Fibroblast of peridontal ligament (primary cell): ENCODE measurements at regions not wholly inside any gene's neighbourhood (a gene's known extent, or its start where the extent isn't known, plus 50 kb on each side); places are given as distances from the start of the nearest gene placed in this dataset.
"Not testable (repeated sequence)": the region's sequence is repeated elsewhere in the genome, so short reads cannot be mapped to it uniquely, and the experiment has no call there.

Experiments used
- DNase-seq: peaks from one replicate; pipeline ENCODE4 v3.0.0-alpha.2; 2010; ENCODE audit errors: extremely low read depth

DNA sequence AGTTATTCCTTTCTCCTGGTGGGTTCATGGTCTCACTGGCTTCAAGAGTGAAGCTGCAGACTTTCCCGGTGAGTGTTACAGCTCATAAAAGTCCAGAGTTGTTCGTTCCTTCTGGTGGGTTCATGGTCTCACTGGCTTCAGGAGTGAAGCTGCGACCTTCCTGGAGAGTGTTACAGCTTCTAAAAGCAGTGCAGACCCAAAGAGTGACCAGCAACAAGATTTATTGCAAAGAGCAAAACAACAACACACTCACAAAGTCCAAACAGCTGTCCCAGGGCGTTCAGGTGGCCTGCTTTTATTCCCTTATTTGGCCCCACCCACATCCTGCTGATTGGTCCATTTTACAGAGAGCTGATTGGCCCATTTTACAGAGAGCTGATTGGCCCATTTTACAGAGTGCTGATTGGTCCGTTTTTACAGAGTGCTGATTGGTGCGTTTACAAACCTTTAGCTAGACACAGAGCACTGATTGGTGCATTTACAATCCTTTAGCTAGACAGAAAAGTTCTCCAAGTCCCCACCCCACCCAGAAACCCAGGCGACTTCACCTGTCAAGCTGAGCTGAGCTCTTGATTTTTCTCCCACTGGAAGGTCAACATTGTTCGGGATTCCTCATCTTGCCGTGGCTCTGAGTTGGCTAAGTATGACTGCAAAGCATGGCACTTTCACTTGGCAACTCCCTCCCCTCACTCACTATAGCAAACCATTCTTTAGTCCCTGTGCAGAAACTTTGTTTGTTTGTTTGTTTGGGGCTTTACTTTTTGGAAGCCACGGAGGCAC, 87.3 kb upstream of the EEPD1 start:
- DNase-seq, result not testable (repeated sequence)

DNA sequence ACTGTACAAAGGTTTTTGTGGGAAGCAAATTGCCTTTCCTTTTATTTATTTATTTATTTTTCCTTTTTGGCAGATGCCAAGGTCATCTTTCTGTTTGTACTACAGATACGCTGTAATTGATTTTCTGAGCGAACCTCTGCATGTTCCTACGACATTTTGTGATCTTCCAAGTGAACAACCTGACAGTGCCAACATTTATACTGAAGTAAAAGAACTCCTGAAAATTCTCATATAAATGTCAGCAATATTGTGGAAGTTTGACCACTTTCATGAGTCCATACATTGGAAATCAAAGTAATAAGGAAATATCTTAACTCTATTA, 86.8 kb upstream of the EEPD1 start:
- no peak for DNase-seq

DNA sequence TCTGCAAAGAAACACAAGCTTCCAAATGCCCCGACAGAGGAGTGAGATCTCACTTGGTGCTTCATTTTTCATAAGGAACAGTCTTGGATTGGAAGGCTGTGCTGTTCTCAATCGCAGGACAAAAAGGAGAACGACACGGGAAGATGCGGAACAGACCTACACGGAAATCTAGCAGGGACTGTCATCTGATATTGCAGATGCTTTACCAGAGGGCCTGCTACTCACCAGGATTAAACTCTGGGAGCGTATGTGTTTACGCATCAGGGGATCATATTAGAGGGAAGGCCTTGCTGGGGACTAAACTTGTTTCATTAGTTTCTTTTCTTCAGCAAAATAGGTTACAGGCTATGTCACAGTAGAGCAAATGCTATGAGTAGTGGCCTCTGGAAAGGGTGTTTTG, 82.8 kb upstream of the EEPD1 start:
- no peak for DNase-seq

DNA sequence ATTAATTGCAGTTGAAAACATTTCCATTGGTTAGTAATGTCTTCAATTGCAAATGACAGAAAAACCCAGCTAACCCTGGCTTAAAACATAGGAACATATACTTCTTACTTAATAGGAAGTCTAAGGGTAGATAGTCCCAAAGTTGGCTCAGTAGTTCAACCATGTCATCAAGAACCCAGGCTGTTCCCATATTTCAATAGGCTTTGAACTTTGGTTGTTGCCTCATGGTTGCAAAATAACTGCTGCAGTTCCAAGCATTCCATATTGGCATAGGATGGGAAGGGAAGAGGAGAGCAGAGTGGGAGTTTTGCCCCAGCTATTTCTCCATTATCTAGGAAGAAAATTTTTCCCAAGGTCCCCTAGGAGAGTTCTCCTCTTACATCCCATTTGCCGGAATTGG, 81.4 kb upstream of the EEPD1 start:
- no peak for DNase-seq

DNA sequence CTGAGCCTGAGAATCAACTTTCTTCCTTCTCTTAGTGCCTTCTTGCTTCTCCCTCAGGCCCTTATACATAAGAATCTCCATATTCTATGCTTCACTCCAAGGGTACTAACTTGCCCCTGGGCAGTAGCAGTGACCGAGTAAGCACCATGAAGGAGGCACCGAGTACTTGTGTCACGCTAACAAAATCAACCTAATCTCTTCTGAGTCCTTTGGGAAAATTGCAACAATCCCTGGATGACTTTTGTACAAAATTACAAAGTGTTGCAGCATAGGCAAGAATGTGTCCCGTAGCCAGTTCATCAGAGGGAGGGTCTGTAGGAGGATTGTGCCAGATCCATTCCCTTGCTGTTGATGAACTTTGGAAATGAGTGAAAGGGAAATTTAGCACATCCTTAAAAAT, 80.4 kb upstream of the EEPD1 start:
- DNase-seq, result no peak

DNA sequence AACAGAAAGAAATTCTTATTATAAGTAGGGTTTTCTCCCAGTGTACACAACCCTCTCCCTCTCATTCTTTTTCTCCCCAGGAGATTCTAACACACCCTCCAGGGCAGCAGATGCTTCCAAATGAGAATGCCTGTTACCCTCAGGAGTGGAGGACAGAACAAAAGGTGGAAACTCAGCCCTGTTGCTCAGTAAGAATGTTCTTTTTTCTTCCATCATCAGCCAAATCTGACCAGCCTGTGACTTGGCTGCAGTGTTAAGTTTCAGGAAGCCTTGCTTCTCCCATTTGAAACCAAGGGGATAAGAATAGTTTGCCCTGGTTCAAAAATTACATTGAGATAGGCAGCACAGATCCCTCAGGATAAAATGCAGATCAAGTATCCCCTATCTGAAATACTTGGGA, 77.5 kb upstream of the EEPD1 start:
- DNase-seq, result no peak

DNA sequence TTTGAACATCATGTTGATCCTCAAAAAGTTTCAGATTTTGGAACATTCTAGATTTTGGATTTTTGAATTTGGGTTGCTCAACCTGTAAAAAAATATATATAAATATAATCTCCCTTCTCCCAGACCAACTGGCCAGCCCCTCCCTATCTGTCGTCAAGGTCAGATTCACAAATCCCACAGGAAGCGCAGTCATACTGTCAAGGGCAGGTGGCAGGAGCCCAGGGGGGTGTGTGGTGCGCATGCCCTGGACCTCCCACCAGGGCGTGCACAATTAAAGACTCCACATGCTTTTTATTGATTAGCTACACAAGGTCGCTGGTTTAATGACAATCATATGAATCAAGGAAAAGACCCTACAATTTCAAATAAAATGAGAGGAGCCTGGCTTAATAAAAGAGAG, 77.0 kb upstream of the EEPD1 start:
- DNase-seq, result no peak

DNA sequence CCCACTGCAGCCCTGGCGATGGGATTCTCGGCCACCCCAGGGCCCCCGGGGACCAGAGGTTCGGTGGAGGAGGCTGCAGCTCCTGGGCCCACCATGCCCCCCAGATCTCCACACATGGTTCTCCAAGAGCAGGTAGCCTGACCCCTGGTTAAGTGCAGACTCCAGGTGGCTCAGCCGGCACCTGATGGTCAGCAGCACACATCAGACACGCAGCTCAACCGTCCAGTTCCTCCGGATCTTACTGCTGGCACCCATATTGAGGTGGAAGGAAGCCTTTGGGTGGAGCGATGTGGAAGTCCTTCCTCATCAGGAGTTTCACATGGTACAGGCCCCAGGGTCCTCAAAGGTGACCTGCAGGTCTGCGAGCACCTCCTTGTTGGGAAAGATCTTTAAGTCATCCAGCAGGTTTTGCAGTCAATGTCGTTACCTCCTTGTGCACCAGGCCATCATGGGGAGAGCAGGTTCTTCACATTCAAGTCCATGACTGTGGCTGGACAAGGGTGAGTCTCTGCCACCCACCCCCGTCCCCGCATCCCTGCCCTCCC, 74.2 kb upstream of the EEPD1 start:
- no peak for DNase-seq

DNA sequence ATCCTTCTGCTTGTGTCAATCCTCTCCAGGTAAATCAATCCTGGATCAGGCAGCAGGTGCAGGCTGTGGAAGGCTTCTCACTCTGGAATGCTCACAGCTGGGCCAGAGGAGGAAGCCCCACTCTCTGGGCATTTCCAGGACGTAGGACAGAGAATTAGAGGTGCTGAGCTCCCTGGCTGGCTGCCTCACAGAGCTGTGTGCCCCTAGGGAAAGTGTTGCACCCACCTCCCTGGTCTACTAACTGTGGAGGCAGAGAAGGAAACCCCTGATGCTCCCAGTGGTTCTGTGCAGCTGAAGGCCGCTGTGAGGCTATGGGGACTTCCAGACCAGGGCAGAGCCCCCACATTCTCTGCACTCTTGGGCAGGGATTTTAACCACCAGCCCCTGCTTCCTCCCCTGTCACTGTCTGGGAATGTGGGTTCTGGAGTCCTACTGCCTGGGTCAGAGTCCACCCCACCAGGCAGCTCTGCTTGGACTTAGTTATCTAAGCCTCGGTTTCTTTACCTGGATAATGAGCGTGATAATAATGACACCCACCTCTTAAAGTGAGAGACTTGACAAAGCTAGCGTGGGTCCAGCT, 73.5 kb upstream of the EEPD1 start:
- DNase-seq, result no peak

DNA sequence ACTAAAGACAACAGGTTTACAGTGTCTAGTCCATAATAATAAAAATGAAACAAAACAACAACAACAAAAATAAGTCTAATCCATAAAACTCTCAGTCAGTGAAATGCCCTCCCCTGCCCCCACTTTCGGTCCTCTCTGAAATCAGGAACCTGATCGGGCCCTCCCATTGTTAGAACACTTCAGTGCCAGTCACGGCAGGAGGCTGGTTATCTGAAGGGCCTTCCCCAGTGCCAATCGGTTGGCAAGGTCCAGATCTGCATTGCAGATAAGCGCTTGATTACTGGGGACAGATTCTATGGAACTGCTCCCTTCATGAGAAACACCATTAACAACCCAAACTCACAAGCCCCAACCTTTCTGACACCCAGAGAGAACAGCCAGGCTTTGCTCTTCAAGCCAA, 72.2 kb upstream of the EEPD1 start:
- DNase-seq, result no peak

DNA sequence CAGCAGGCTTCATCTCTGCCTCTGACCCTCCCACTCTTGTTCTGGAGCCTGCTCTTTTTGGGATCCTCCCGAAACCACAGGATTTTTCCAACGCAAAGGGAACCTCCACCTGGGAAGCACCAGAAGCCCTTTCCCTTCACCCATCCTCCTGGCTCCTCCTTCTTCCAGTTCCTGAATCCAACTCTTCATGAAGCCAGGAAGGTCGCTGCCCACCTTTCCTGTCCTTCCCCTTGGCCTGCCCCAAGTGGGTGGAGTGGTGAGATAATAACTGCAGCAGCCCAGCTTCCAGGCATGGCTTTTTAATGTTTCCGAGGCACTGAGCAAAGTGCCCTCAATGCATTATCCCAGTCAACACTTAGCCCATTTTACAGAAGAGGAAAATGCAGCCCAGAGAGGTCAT, 70.8 kb upstream of the EEPD1 start:
- no peak for DNase-seq

DNA sequence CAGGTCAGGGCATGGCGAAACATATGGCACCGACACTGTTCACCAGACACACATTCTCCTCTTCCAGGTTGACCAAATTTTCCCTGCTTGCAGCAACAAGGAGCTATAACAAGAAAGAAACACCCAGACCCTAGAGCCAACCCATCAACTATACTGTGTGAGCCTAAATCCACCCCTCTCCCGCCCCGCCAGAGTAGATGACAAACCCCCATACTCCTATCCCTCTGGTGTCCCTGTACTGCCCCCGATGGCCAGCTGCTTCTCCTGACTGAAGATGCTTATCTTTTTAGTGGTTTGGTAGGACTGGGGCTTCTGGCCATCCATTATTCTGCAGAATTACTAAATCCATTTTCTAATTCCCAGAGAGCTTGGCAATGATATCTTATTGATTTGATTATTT, 70.1 kb upstream of the EEPD1 start:
- no peak for DNase-seq

DNA sequence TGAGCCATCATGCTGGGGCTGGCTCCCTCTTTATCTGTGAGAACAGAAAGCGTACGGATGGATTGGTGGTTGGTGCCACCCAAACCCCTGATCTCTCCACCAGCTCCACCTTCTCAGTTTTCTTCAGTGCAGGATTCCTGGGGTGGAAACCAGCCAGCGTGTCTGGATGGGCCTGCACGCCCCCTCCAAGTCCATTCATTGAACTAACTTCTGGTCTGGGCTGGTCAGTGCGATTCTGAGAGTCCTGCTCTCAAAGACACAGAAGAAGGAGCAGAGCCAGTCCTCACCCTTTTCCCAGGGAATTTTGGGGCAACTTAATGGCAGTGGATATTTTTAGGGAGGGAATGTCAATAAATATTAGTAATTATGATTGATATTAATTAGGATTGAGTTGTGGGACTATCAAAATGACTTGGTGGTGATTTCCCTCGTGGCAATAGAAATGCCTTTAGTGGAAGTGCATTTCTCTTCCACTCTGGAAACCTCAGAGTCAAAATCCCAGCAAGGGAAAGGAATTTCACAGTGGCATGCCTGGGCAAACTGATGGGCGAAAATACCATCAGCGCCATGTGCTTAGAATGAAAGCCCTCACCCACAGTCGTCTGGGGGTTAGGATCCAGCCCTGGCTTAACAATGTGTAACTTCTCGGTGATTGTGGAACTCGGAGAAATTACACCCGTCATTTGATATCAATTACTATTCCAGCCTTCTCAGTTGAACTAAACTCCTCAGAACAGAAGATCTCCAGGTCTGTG, 69.3 kb upstream of the EEPD1 start:
- DNase-seq, result no peak

DNA sequence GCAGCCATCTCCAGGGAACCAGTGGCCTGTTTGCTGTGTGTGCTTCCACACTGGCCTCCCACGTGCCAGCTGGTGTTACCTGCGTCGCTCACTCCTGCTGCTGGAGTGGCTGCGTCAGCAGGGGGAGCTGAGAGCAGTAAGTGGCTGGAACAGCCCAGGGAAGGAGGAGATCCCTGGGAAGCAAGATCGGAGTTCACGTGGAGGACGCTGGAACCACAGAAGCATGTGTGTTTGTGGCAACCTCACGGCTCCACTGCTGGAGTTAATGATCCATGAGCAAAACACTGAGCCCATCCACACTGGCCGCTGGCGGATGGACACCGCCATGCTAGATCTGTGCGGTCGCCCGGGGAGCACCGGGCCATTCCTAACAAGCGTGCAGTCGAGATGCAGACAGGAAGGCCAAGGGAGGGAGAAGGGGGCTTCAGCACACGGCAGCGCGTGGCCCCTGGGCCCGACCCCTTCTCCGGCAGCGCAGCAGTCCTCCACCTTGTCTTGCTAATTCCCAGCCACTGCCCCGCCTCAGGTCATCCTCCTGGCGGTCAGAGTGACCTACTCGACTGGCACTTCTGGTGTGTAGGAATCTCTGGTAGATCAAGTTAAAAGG, 68.5 kb upstream of the EEPD1 start:
- peak; percentile 68 for DNase-seq

DNA sequence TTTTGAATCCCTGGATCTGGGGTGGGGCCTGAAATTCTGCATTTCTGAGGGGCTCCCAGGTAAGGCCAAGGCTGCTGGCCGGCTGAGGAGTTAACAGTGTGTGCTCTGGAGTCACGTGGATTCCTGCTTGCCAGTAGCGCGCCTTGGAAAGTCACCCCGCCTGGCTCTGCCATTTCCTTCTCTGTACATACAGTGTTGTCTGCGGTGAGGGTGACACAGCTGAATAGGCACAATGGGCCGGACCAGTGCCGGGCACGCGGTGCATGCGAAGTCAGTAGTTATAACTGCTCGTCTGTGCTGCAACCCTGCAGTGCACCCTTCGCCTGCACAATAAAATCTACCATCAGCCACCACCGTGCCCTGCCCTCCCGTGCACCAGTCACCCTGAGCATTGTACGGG, 68.0 kb upstream of the EEPD1 start:
- DNase-seq, result no peak

DNA sequence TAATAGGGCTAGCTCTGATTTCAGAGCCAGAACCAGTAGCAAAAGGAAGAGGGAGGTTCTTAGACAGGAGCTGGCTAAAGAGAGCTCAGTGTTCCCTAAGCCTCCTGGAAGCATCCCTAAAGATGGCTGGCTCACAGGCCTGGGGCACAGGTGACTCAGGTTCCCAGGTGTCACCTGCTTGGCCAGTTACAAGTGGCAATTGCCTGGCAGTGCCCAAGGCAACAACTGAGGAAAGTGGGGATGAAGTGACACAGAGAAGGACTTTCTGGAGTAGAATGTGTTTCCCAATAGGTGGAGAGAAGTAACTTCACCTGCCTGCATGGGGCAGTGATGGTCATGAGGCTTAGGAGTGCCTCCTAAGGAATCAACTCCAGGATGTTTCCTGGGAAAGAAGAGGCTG, 66.5 kb upstream of the EEPD1 start:
- DNase-seq, result no peak

DNA sequence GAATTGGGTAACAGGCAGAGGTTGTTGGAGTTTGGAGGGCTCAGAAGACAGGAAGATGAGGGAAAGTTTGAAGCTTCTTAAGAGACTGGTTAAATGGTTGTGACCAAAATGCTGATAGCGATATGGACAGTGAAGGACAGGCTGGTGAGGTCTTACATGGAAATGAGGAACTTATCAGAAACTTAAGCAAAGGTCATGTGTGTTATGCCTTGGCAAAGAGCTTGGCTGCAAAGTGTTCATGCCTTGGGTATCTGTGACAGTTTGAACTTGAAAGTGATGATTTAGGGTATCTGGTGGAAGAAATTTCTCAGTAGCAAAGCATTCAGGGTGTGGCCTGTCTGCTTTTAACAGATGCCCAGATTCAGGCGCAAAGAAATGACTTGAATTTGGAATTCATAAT, 64.5 kb upstream of the EEPD1 start:
- no peak for DNase-seq

DNA sequence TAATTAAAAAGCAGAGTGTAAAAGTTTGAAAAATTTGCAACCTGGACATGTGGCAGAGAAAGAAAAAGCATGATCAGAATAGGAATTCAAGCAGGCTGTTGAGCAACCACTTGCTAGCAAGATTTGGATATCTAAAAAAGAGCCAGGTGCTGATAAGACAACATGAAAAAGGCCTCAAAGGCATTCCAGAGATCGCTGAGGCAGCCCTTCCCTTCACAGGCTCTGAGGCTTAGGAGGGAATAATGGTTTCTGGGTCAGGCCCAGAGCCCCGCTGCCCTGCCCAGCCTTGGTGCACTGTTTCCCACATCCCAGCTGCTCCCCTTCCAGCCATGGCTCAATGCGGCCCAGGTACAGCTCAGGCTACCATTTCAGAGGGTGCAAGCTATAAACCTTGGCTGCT, 64.1 kb upstream of the EEPD1 start:
- DNase-seq, result no peak

DNA sequence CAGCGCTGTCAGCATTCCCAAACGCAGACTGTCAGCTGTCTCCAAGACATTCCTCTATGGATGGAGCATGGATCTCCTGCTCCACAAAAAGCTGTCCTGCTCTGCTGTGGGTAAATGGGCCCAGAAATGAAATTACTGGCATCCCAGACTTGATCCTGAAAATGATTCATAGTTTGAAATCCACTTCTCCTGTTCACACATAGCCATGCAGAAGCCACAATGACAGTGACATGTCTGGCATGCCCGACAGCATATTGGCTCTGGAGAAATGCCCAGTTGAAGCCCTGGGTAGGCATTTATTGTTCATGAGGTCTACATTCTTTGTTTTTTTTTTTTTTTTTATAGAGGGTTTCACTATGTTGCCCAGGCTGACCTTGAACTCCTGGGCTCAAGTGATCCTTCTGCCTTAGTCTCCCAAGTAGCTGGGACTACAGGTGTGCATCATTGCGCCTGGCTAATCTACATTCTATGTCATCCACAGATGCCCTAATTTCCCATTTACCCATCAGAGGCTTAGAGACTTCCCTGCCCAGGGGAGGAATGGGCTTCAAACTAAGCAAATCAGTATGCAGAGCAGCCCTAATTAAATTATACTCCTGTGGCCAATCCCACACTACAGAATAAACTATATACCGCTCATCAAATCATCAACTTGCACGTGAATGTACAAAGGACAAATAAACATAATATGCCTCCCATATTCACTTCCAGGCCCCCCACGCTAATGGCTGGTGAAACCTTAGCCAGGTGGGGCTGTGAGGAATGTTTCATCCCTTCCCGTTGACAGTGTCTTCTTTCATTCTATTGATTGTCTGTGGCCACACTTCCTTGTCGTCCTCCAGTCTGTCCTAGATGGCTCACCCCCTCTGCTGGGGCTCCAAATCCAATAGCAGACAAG, 61.8 kb upstream of the EEPD1 start:
- no peak for DNase-seq

DNA sequence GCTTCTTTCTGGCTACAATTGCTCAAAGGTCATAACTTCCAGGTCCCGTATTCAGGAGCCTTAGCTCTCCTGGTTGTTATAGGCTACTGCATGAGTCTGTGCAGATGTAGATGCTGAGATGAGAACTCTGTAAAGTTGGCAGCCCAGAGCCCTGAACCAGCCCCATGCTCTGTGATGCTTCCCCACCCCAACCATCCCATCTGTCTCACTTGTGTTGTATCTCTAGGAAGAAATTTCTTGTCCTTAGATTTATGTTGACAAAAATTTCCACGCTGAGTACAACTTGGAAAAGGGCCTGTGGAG, 61.2 kb upstream of the EEPD1 start:
- no peak for DNase-seq

DNA sequence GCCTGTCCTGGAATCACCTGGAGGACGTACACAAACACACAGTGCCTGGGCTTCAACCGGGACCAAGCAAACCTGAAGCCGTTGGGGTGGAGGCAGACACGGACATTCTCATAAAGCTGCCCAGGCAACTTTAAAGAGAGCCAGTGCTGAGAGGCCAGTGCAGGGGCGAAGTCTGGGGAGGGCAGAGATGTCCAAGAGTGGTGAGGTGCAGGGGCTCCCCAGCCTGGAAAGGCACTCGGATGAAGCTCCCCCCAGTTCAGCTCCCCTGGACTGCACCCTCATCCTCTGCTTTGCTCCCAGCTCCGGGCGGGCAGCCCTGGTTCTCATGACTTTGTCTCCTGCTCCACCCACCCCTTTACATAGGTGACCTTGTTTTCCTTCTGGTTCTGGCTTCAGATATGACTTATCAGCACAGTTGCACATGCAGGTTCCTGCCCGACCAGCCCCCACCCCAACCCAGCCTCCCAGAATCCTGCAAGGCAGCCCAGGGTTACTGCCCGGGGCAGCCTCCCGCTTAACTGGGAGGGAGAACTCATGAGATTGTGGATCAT, 60.8 kb upstream of the EEPD1 start:
- DNase-seq, result no peak
